ENCODE measurements at regions not wholly inside any gene's neighbourhood (a gene's known extent, or its start where the extent isn't known, plus 50 kb on each side); places are given as distances from the start of the nearest gene placed in this dataset.

GRCh38 chr4:6523251-6523650 is 50.8 kb upstream of the PPP2R2C start:
- Histone ChIP-seq H3K79me1 (ENCODE audit: low read depth in 1 of 2, low read length in 2 of 2) (no peaks in the 10 kb centered on the region), H4K5ac (ENCODE audit: low read depth, low read length) (no peak overlapping the region), H4K8ac (ENCODE audit: low read depth in 2 of 2, low read length in 2 of 2) (no peak overlapping the region), H3K23ac (ENCODE audit: low read depth, low read length) (no peak overlapping the region), H2BK15ac (ENCODE audit: low read depth, low read length) (no peak overlapping the region), H2AK5ac (ENCODE audit: low read depth, low read length) (no peak overlapping the region), H3K18ac (ENCODE audit: low read depth, low read length) (no peak overlapping the region), H2AFZ (replicated peaks; ENCODE audit: low read length, poor library complexity) (no peak overlapping the region), H3K4me3 (ENCODE audit: insufficient read depth, low read depth, low read length) (no peak overlapping the region), H2BK20ac (ENCODE audit: low read depth, low read length) (no peak overlapping the region), H3K14ac (replicated peaks; ENCODE audit: low read depth, low read length) (no peak overlapping the region), H3K4ac (ENCODE audit: low read depth, low read length) (no peak overlapping the region), H2BK5ac (ENCODE audit: low read depth, low read length, poor library complexity, severe bottlenecking) (no peak overlapping the region), H3K9me3 (ENCODE audit: control insufficient read depth, insufficient read depth, low read length) (no peaks in the 10 kb centered on the region), H3K56ac (ENCODE audit: extremely low read depth, insufficient read depth, low read length) (no peak overlapping the region), H4K91ac (ENCODE audit: insufficient read depth, low read depth, low read length) (no peak overlapping the region), H3K27ac (ENCODE audit: insufficient read depth, low read length) (no peak overlapping the region), H3K9ac (ENCODE audit: low read depth, low read length) (no peak overlapping the region), H3K9me1 (ENCODE audit: insufficient read depth, low read length) (no peaks in the 10 kb centered on the region), H3K27me3 (ENCODE audit: control insufficient read depth, insufficient read depth, low read length) (peaks cover 2% of the 10 kb centered on the region; the same call in 1 of the 2 replicates), H3K4me2 (ENCODE audit: low read depth, low read length) (no peak overlapping the region), H2AK9ac (replicated peaks; ENCODE audit: low read depth, low read length, poor library complexity) (no peak overlapping the region), H3K36me3 (ENCODE audit: control insufficient read depth, insufficient read depth, low read length) (no peaks in the 10 kb centered on the region), H3K4me1 (ENCODE audit: control insufficient read depth, insufficient read depth, low read length) (no peaks in the 10 kb centered on the region), H4K20me1 (ENCODE audit: insufficient read depth, low read length) (no peaks in the 10 kb centered on the region), H2BK120ac (ENCODE audit: low read depth, low read length) (no peak overlapping the region)
- ATAC-seq (ENCODE audit: low read depth), result no peak
- TF ChIP-seq CEBPB (IDR thresholded peaks at IDR 0.05; ENCODE audit: low read depth, low read length) (peak; percentile 58; the same call in 1 of the 2 replicates), ELK1 (IDR thresholded peaks at IDR 0.05; ENCODE audit: borderline replicate concordance, low read depth, low read length) (no peak)
- dilution Hi-C loops (cut with HindIII; ENCODE audit: low sequenced_read_pairs, unreplicated experiment), result no loop called here
- peak; percentile 10 for DNase-seq
- ChIA-PET POLR2A (ENCODE audit: unreplicated experiment) (no interaction called here), CTCF (no interaction called here)
- no TSS peak for BruUV-seq (replicated peaks)
- intact Hi-C loops (cut with micrococcal nuclease), result no loop called here
- in situ Hi-C loops (cut with MboI; ENCODE audit: low sequenced_read_pairs), result no loop called here
- 61% methylated on average over 5 of the region's 9 CpGs; no CpG with 5 or more reads in 1 of the 2 experiments for WGBS, 2 experiments (ENCODE audit: extremely low coverage in 2 of 2, insufficient read length in 1 of 2)

All from IMR-90 (cell line).